ENCODE measurements at regions not wholly inside any gene's neighbourhood (a gene's known extent, or its start where the extent isn't known, plus 50 kb on each side); places are given as distances from the start of the nearest gene placed in this dataset.

GRCh38 chr1:38716229-38716628, 143.3 kb downstream of the RRAGC start:
- no peak for DNase-seq

- DNase-seq, result no peak
Observed at GRCh38 chr1:38715415-38715814, 144.2 kb downstream of the RRAGC start.

- no peak for DNase-seq
Observed at GRCh38 chr1:38712046-38712445, 147.5 kb downstream of the RRAGC start.

GRCh38 chr1:38708701-38709258, 150.8 kb downstream of the RRAGC start:
- no peak for DNase-seq

- DNase-seq, result no peak
Observed at GRCh38 chr1:38701088-38701487, 158.5 kb downstream of the RRAGC start.

- no peak for DNase-seq
Observed at GRCh38 chr1:38700077-38700470, 159.5 kb downstream of the RRAGC start.

GRCh38 chr1:38699330-38700076, 160.1 kb downstream of the RRAGC start:
- no peak for DNase-seq

- DNase-seq, result no peak
Observed at GRCh38 chr1:38697387-38697786, 162.2 kb downstream of the RRAGC start.

GRCh38 chr1:38696371-38696770, 163.2 kb downstream of the RRAGC start:
- no peak for DNase-seq

GRCh38 chr1:38693759-38694158, 165.8 kb downstream of the RRAGC start:
- no peak for DNase-seq

- DNase-seq, result no peak
Observed at GRCh38 chr1:38693031-38693430, 166.5 kb downstream of the RRAGC start.

- no peak for DNase-seq
Observed at GRCh38 chr1:38690790-38691449, 168.7 kb downstream of the RRAGC start.

GRCh38 chr1:38686927-38687255, 172.7 kb downstream of the RRAGC start:
- no peak for DNase-seq

- DNase-seq, result no peak
Observed at GRCh38 chr1:38686167-38686926, 173.2 kb downstream of the RRAGC start.

GRCh38 chr1:38685388-38685787, 174.2 kb downstream of the RRAGC start:
- no peak for DNase-seq

- no peak for DNase-seq
Observed at GRCh38 chr1:38680801-38681510, 178.6 kb downstream of the RRAGC start.

- no peak for DNase-seq
Observed at GRCh38 chr1:38677756-38678155, 181.8 kb downstream of the RRAGC start.

- no peak for DNase-seq
Observed at GRCh38 chr1:38677311-38677710, 182.3 kb downstream of the RRAGC start.

- DNase-seq, result no peak
Observed at GRCh38 chr1:38672692-38673091, 186.9 kb downstream of the RRAGC start.

- no peak for DNase-seq
Observed at GRCh38 chr1:38671221-38671620, 188.4 kb downstream of the RRAGC start.

GRCh38 chr1:38670544-38671122, 188.9 kb downstream of the RRAGC start:
- DNase-seq, result no peak

GRCh38 chr1:38667626-38668025, 191.9 kb downstream of the RRAGC start:
- no peak for DNase-seq

GRCh38 chr1:38662126-38662525, 197.4 kb downstream of the RRAGC start:
- DNase-seq, result no peak

Measured in CD4-positive, alpha-beta T cell treated with Interleukin-4 for 1 hour (primary cell).